Body of pancreas (tissue), 4 donors: ENCODE measurements at regions not wholly inside any gene's neighbourhood (a gene's known extent, or its start where the extent isn't known, plus 50 kb on each side); places are given as distances from the start of the nearest gene placed in this dataset.

Experiments
- ATAC-seq: fragments of 150-250 bp; one replicate; pipeline ENCODE4 v1.9.1; 2016
- DNase-seq, 4 donors: peaks; one replicate each; pipeline ENCODE4 v3.0.0-alpha.2; 2019
- H3K27ac ChIP-seq, 4 donors: fragments of 200-600 bp; sonication (generic); 1 replicate in 3 of 4; 2 replicates in 1 of 4; pipeline versions ENCODE4 v1.5.1 to v1.6.1; 2016 to 2019; ENCODE audit warnings: mild to moderate bottlenecking in 1 of 4, mixed read lengths in 1 of 4, moderate library complexity in 1 of 4
- H3K27me3 ChIP-seq, 2 donors: fragments of 200-600 bp; sonication (generic); one replicate each; pipeline ENCODE4 v1.6.0; 2016; ENCODE audit warnings: mild to moderate bottlenecking in 1 of 2
- H3K36me3 ChIP-seq, 2 donors: fragments of 200-600 bp; sonication (generic); replicated peaks in 1 of 2; 2 replicates each; pipeline ENCODE4 v1.5.1; 2016; ENCODE audit warnings: low read depth in 2 of 2; ENCODE audit not compliant: insufficient read depth in 1 of 2
- H3K4me1 ChIP-seq: fragments of 200-600 bp; sonication (generic); one replicate; pipeline ENCODE4 v1.6.0; 2016
- H3K4me3 ChIP-seq, 2 donors: fragments of 200-600 bp; sonication (generic); 1 replicate in 1 of 2; 2 replicates in 1 of 2; pipeline ENCODE4 v1.5.1; 2016 to 2019
- H3K9me3 ChIP-seq, 3 donors: fragments of 200-600 bp; sonication (generic); 1 replicate in 2 of 3; 2 replicates in 1 of 3; pipeline ENCODE4 v1.5.1; 2016
- POLR2A ChIP-seq, 3 donors: fragments of 450-650 bp; IDR thresholded peaks; one replicate each; pipeline ENCODE4 v1.6.1; 2016; ENCODE audit warnings: antibody characterized with exemption in 3 of 3, mild to moderate bottlenecking in 2 of 3
- WGBS, 2 donors: methylation state at CpG; one replicate each; pipeline ENCODE4 v1.1.5; 2017; 5-methylcytosine and 5-hydroxymethylcytosine counted together
- intact Hi-C: fragments of 100-400 bp; cut with DNase I; formaldehyde crosslinking; loops from one replicate; pipeline ENCODE4 v1.15.1; 2023
- TF ChIP-seq, protein P1 (sequence below), 7 experiments: fragments of 450-650 bp in 4 of 7; fragments of 200-600 bp in 3 of 7; sonication (generic) in 3 of 7; IDR thresholded peaks; one replicate each; pipeline ENCODE4 v1.5.1; 2016 to 2019; ENCODE audit warnings: antibody characterized with exemption in 7 of 7

DNA sequence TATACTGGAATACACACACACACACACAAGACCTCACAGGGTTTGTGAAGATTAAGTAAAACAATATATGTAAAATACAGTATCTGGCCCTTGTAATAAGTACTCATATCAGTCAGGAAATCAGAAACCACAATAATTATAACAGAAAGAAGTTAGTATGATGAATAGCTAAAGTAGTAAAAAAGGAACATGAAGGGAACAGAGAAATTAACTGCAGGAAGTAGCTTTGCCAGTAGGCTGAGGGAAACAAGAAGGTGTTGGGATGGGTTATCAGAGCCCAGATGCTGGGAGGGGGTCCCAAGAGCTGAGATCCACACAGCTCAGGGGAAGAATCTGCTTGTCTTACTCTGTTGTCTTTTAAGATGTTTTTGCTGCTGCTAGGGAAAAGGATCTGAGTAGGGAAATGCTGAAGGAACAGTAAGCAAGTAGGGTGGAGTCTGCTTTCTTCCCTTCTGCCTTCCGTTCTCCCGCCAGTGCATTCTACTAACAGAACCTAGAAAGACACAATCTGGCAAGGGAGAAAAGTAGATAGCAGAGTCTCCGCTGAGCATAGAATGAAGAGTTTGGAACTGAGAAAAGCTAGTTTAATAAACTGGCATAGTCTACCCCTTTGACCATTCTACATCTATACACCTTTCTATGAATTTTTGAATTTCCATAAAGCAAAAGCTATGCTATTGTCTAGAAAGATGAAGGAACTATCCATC, 55.3 kb upstream of the ALDH1A1 start:
- WGBS, 2 donors = 78 to 81% methylated on average over 3 of the region's 3 CpGs
- DNase-seq = no peak
- no peaks in the 10 kb centered on the region for H3K4me1 ChIP-seq
- H3K4me3 ChIP-seq = no peak overlapping the region
- H3K36me3 ChIP-seq = no peaks in the 10 kb centered on the region
- ATAC-seq = no peak
- no peak overlapping the region for H3K27ac ChIP-seq
- no peaks in the 10 kb centered on the region for H3K9me3 ChIP-seq
- TF ChIP-seq, protein P1, sequence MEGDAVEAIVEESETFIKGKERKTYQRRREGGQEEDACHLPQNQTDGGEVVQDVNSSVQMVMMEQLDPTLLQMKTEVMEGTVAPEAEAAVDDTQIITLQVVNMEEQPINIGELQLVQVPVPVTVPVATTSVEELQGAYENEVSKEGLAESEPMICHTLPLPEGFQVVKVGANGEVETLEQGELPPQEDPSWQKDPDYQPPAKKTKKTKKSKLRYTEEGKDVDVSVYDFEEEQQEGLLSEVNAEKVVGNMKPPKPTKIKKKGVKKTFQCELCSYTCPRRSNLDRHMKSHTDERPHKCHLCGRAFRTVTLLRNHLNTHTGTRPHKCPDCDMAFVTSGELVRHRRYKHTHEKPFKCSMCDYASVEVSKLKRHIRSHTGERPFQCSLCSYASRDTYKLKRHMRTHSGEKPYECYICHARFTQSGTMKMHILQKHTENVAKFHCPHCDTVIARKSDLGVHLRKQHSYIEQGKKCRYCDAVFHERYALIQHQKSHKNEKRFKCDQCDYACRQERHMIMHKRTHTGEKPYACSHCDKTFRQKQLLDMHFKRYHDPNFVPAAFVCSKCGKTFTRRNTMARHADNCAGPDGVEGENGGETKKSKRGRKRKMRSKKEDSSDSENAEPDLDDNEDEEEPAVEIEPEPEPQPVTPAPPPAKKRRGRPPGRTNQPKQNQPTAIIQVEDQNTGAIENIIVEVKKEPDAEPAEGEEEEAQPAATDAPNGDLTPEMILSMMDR (IDR thresholded peaks at IDR 0.05) = no peak
- TF ChIP-seq POLR2A (IDR thresholded peaks at IDR 0.05) = no peak
- H3K27me3 ChIP-seq = no peaks in the 10 kb centered on the region
- intact Hi-C loops = no loop called here

DNA sequence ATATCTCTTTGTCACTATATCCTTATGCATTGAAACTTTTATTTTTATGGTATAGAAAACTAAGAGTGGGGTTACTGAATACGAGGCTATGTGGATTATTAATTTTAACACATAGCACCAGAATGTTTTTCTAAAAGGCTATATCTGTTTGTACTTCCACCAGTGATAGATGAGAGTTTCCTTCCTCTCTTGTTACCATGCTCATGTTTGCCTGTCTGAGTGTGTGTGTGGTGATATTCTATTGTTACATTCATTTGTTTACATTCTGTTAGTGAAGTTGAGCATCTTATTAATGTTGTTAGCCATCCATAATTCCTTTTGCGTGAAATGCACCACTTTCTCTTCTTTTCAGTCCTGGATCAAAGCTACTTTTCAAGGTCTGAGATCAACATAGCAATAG, 54.1 kb upstream of the ALDH1A1 start:
- H3K27ac ChIP-seq = no peak overlapping the region
- no peak overlapping the region for H3K4me3 ChIP-seq
- no peaks in the 10 kb centered on the region for H3K9me3 ChIP-seq
- no peaks in the 10 kb centered on the region for H3K27me3 ChIP-seq
- TF ChIP-seq, protein P1 (IDR thresholded peaks at IDR 0.05) = no peak
- no peak for TF ChIP-seq POLR2A (IDR thresholded peaks at IDR 0.05)
- DNase-seq (no peak), ATAC-seq (no peak)
- intact Hi-C loops = no loop called here
- no peaks in the 10 kb centered on the region for H3K4me1 ChIP-seq
- H3K36me3 ChIP-seq = no peaks in the 10 kb centered on the region
- 76 to 78% methylated on average over 2 of the region's 2 CpGs for WGBS, 2 donors
